ENCODE measurements at regions not wholly inside any gene's neighbourhood (a gene's known extent, or its start where the extent isn't known, plus 50 kb on each side); places are given as distances from the start of the nearest gene placed in this dataset.
"Not testable (repeated sequence)": the region's sequence is repeated elsewhere in the genome, so short reads cannot be mapped to it uniquely, and the experiment has no call there.

- FAIRE-seq: no peak
- no peak for DNase-seq (ENCODE audit: insufficient read length, low spot score)
Observed at GRCh38 chr3:145557405-145557804, 603.6 kb downstream of the PLOD2 start.

GRCh38 chr3:145578471-145578870, 582.5 kb downstream of the PLOD2 start:
- DNase-seq (ENCODE audit: insufficient read length, low spot score): no peak
- FAIRE-seq: no peak

GRCh38 chr3:145581694-145582093, 579.3 kb downstream of the PLOD2 start:
- FAIRE-seq (no peak), DNase-seq (ENCODE audit: insufficient read length, low spot score) (no peak)

- DNase-seq (ENCODE audit: insufficient read length, low spot score): no peak
- no peak for FAIRE-seq
Observed at GRCh38 chr3:145604851-145605250, 556.1 kb downstream of the PLOD2 start.

- DNase-seq (ENCODE audit: insufficient read length, low spot score) (no peak), FAIRE-seq (no peak)
Observed at GRCh38 chr3:145620002-145620401, 541.0 kb downstream of the PLOD2 start.

GRCh38 chr3:145620486-145620885, 540.5 kb downstream of the PLOD2 start:
- DNase-seq (ENCODE audit: insufficient read length, low spot score) (no peak), FAIRE-seq (no peak)

GRCh38 chr3:145623349-145623748, 537.6 kb downstream of the PLOD2 start:
- FAIRE-seq (no peak), DNase-seq (ENCODE audit: insufficient read length, low spot score) (no peak)

- FAIRE-seq: no peak
- DNase-seq (ENCODE audit: insufficient read length, low spot score): no peak
Observed at GRCh38 chr3:145628211-145628610, 532.8 kb downstream of the PLOD2 start.

GRCh38 chr3:145637105-145637504, 523.9 kb downstream of the PLOD2 start:
- no peak for FAIRE-seq
- DNase-seq (ENCODE audit: insufficient read length, low spot score): no peak

- FAIRE-seq (no peak), DNase-seq (ENCODE audit: insufficient read length, low spot score) (no peak)
Observed at GRCh38 chr3:145639003-145639606, 521.9 kb downstream of the PLOD2 start.

GRCh38 chr3:145639875-145640274, 521.1 kb downstream of the PLOD2 start:
- FAIRE-seq (no peak), DNase-seq (ENCODE audit: insufficient read length, low spot score) (no peak)

- DNase-seq (ENCODE audit: insufficient read length, low spot score): no peak
- no peak for FAIRE-seq
Observed at GRCh38 chr3:145648396-145648795, 512.6 kb downstream of the PLOD2 start.

- no peak for DNase-seq (ENCODE audit: insufficient read length, low spot score)
- no peak for FAIRE-seq
Observed at GRCh38 chr3:145649368-145649887, 511.6 kb downstream of the PLOD2 start.

GRCh38 chr3:145650170-145650569, 510.8 kb downstream of the PLOD2 start:
- DNase-seq (ENCODE audit: insufficient read length, low spot score) (no peak), FAIRE-seq (no peak)

GRCh38 chr3:145671121-145671520, 489.9 kb downstream of the PLOD2 start:
- FAIRE-seq (no peak), DNase-seq (ENCODE audit: insufficient read length, low spot score) (no peak)

GRCh38 chr3:145673838-145674237, 487.1 kb downstream of the PLOD2 start:
- DNase-seq (ENCODE audit: insufficient read length, low spot score): no peak
- no peak for FAIRE-seq

GRCh38 chr3:145678401-145678800, 482.6 kb downstream of the PLOD2 start:
- DNase-seq (ENCODE audit: insufficient read length, low spot score) (no peak), FAIRE-seq (no peak)

- no peak for FAIRE-seq
- DNase-seq (ENCODE audit: insufficient read length, low spot score): no peak
Observed at GRCh38 chr3:145681181-145681580, 479.8 kb downstream of the PLOD2 start.

- FAIRE-seq; DNase-seq (ENCODE audit: insufficient read length, low spot score): not testable (repeated sequence)
Observed at GRCh38 chr3:145687978-145688377, 473.0 kb downstream of the PLOD2 start.

- no peak for FAIRE-seq
- DNase-seq (ENCODE audit: insufficient read length, low spot score): no peak
Observed at GRCh38 chr3:145692751-145693150, 468.2 kb downstream of the PLOD2 start.

- DNase-seq (ENCODE audit: insufficient read length, low spot score) (no peak), FAIRE-seq (no peak)
Observed at GRCh38 chr3:145696011-145696410, 465.0 kb downstream of the PLOD2 start.

- FAIRE-seq: no peak
- no peak for DNase-seq (ENCODE audit: insufficient read length, low spot score)
Observed at GRCh38 chr3:145698250-145698649, 462.7 kb downstream of the PLOD2 start.

- no peak for DNase-seq (ENCODE audit: insufficient read length, low spot score)
- FAIRE-seq: no peak
Observed at GRCh38 chr3:145698749-145699148, 462.2 kb downstream of the PLOD2 start.

Data from GM19239 (cell line).